ENCODE measurements at regions not wholly inside any gene's neighbourhood (a gene's known extent, or its start where the extent isn't known, plus 50 kb on each side); places are given as distances from the start of the nearest gene placed in this dataset.
A peak's percentile ranks its signal among the peaks of the same experiment; 100 is the strongest.

GRCh38 chr3:109532257-109533216, 195.2 kb upstream of the DPPA4 start:
- DNase-seq (ENCODE audit: low spot score): no peak
- no peaks in the 10 kb centered on the region for H3K27me3 ChIP-seq (replicated peaks; ENCODE audit: insufficient read depth)
- 79% methylated on average over 6 of the region's 6 CpGs for WGBS
- H3K4me3 ChIP-seq: no peak overlapping the region
- peak in 1 of 4 experiments; percentile 20 for TF ChIP-seq CTCF (IDR thresholded peaks at IDR 0.05)
- TF ChIP-seq POLR2A (IDR thresholded peaks at IDR 0.05): no peak
- intact Hi-C loops (cut with DNase I): no loop called here
- no peak overlapping the region for H3K27ac ChIP-seq
- no peaks in the 10 kb centered on the region for H3K4me1 ChIP-seq (replicated peaks)
- no peaks in the 10 kb centered on the region for H3K36me3 ChIP-seq
- H3K9me3 ChIP-seq: no peaks in the 10 kb centered on the region

- Histone ChIP-seq H3K27ac (no peak overlapping the region), H3K27me3 (replicated peaks; ENCODE audit: insufficient read depth) (no peaks in the 10 kb centered on the region), H3K4me3 (no peak overlapping the region), H3K4me1 (replicated peaks) (no peaks in the 10 kb centered on the region), H3K9me3 (no peaks in the 10 kb centered on the region), H3K36me3 (no peaks in the 10 kb centered on the region)
- 85% methylated on average over 10 of the region's 10 CpGs for WGBS
- intact Hi-C loops (cut with DNase I): no loop called here
- no peak for DNase-seq (ENCODE audit: low spot score)
- no peak for TF ChIP-seq POLR2AphosphoS5 (IDR thresholded peaks at IDR 0.05)
- TF ChIP-seq CTCF (IDR thresholded peaks at IDR 0.05): no peak
- TF ChIP-seq POLR2A (IDR thresholded peaks at IDR 0.05): no peak
These were observed 208.4 kb upstream of the DPPA4 start for GRCh38 chr3:109545746-109546145.

GRCh38 chr3:109548192-109548938, 211.0 kb upstream of the DPPA4 start:
- intact Hi-C loops (cut with DNase I): no loop called here
- no peaks in the 10 kb centered on the region for H3K9me3 ChIP-seq
- no peak for DNase-seq (ENCODE audit: low spot score)
- TF ChIP-seq POLR2A (IDR thresholded peaks at IDR 0.05) (no peak), POLR2AphosphoS5 (IDR thresholded peaks at IDR 0.05) (no peak), CTCF (IDR thresholded peaks at IDR 0.05) (no peak)
- H3K4me1 ChIP-seq (replicated peaks): no peaks in the 10 kb centered on the region
- whole genome bisulfite sequencing: 31% methylated on average over 1 of the region's 1 CpG
- no peak overlapping the region for H3K4me3 ChIP-seq
- no peaks in the 10 kb centered on the region for H3K27me3 ChIP-seq (replicated peaks; ENCODE audit: insufficient read depth)
- H3K36me3 ChIP-seq: no peaks in the 10 kb centered on the region
- H3K27ac ChIP-seq: no peak overlapping the region

- Histone ChIP-seq H3K27me3 (replicated peaks; ENCODE audit: insufficient read depth) (no peaks in the 10 kb centered on the region), H3K36me3 (no peaks in the 10 kb centered on the region), H3K27ac (no peak overlapping the region), H3K4me1 (replicated peaks) (no peaks in the 10 kb centered on the region), H3K4me3 (no peak overlapping the region), H3K9me3 (no peaks in the 10 kb centered on the region)
- intact Hi-C loops (cut with DNase I): no loop called here
- TF ChIP-seq CTCF (IDR thresholded peaks at IDR 0.05) (no peak), POLR2AphosphoS5 (IDR thresholded peaks at IDR 0.05) (no peak), POLR2A (IDR thresholded peaks at IDR 0.05) (no peak)
- DNase-seq (ENCODE audit: low spot score): no peak
- WGBS: 20% methylated on average over 4 of the region's 4 CpGs
These were observed 216.4 kb upstream of the DPPA4 start for GRCh38 chr3:109553591-109554371.

Measured in prostate gland (tissue), 2 donors.